Type B pancreatic cell (in vitro differentiated cells): ENCODE measurements at regions not wholly inside any gene's neighbourhood (a gene's known extent, or its start where the extent isn't known, plus 50 kb on each side); places are given as distances from the start of the nearest gene placed in this dataset.

Source experiments
- DNase-seq: peaks from one replicate; pipeline ENCODE4 v3.0.0; 2021; ENCODE audit warnings: mixed read lengths; ENCODE audit not compliant: unreplicated experiment; ENCODE audit errors: extremely low spot score
- H3K27ac Mint-ChIP-seq: 2 replicates; pipeline ENCODE4 v1.8.0; 2021; ENCODE audit warnings: mild to moderate bottlenecking, mixed read lengths
- H3K27me3 Mint-ChIP-seq: 2 replicates; pipeline ENCODE4 v1.8.0; 2021; ENCODE audit warnings: mixed read lengths
- H3K36me3 Mint-ChIP-seq: 2 replicates; pipeline ENCODE4 v1.8.0; 2021; ENCODE audit warnings: mixed read lengths
- H3K4me1 Mint-ChIP-seq: one replicate; pipeline ENCODE4 v1.8.0; 2021; ENCODE audit warnings: mixed read lengths; ENCODE audit not compliant: unreplicated experiment
- H3K4me3 Mint-ChIP-seq: 2 replicates; pipeline ENCODE4 v1.8.0; 2021; ENCODE audit warnings: mild to moderate bottlenecking, mixed read lengths
- H3K9me3 Mint-ChIP-seq: 2 replicates; pipeline ENCODE4 v1.8.0; 2021; ENCODE audit warnings: mixed read lengths
- CTCF ChIP-seq: fragments of 200-600 bp; sonication (generic); conservative IDR thresholded peaks from 2 replicates; pipeline ENCODE4 v1.5.0; 2021; ENCODE audit warnings: antibody characterized with exemption, mild to moderate bottlenecking

- DNase-seq = no peak
- no peak for TF ChIP-seq CTCF
- H3K27ac Mint-ChIP-seq = no peak overlapping the region
- no peaks in the 10 kb centered on the region for H3K36me3 Mint-ChIP-seq
- peaks cover 13% of the 10 kb centered on the region for H3K4me1 Mint-ChIP-seq
- H3K4me3 Mint-ChIP-seq = no peak overlapping the region
- peaks cover 6% of the 10 kb centered on the region for H3K27me3 Mint-ChIP-seq
- no peaks in the 10 kb centered on the region for H3K9me3 Mint-ChIP-seq
Observed at GRCh38 chr2:239751679-239752355, 273.3 kb downstream of the NDUFA10 start.

- H3K4me3 Mint-ChIP-seq = no peak overlapping the region
- H3K36me3 Mint-ChIP-seq = no peaks in the 10 kb centered on the region
- H3K27ac Mint-ChIP-seq = no peak overlapping the region
- peaks cover 6% of the 10 kb centered on the region for H3K27me3 Mint-ChIP-seq
- DNase-seq = no peak
- H3K9me3 Mint-ChIP-seq = no peaks in the 10 kb centered on the region
- no peak for TF ChIP-seq CTCF
- H3K4me1 Mint-ChIP-seq = peaks cover 12% of the 10 kb centered on the region
Observed at GRCh38 chr2:239750929-239751678, 274.0 kb downstream of the NDUFA10 start.

GRCh38 chr2:239750045-239750835 is 274.9 kb downstream of the NDUFA10 start:
- no peak overlapping the region for H3K4me3 Mint-ChIP-seq
- no peak for TF ChIP-seq CTCF
- H3K4me1 Mint-ChIP-seq = peaks cover 20% of the 10 kb centered on the region
- peaks cover 11% of the 10 kb centered on the region for H3K27me3 Mint-ChIP-seq
- H3K36me3 Mint-ChIP-seq = no peaks in the 10 kb centered on the region
- no peaks in the 10 kb centered on the region for H3K9me3 Mint-ChIP-seq
- H3K27ac Mint-ChIP-seq = no peak overlapping the region
- DNase-seq = no peak

GRCh38 chr2:239749272-239749873 is 275.8 kb downstream of the NDUFA10 start:
- Mint-ChIP-seq H3K9me3 (no peaks in the 10 kb centered on the region), H3K4me1 (peaks cover 20% of the 10 kb centered on the region), H3K27ac (no peak overlapping the region), H3K27me3 (peaks cover 7% of the 10 kb centered on the region), H3K4me3 (no peak overlapping the region), H3K36me3 (no peaks in the 10 kb centered on the region)
- TF ChIP-seq CTCF = no peak
- DNase-seq = no peak

- no peak overlapping the region for H3K27ac Mint-ChIP-seq
- TF ChIP-seq CTCF = no peak
- no peaks in the 10 kb centered on the region for H3K9me3 Mint-ChIP-seq
Observed at GRCh38 chr2:239748811-239749210, 276.3 kb downstream of the NDUFA10 start.

More at GRCh38 chr2:239748811-239749210, 276.3 kb downstream of the NDUFA10 start:
- Mint-ChIP-seq H3K4me1 (peaks cover 19% of the 10 kb centered on the region), H3K36me3 (no peaks in the 10 kb centered on the region), H3K4me3 (no peak overlapping the region), H3K27me3 (peaks cover 5% of the 10 kb centered on the region)
- DNase-seq = no peak
